GM11168 (cell line): ENCODE measurements at regions not wholly inside any gene's neighbourhood (a gene's known extent, or its start where the extent isn't known, plus 50 kb on each side); places are given as distances from the start of the nearest gene placed in this dataset.

Experiments
- in situ Hi-C: fragments of 300-500 bp; cut with MboI; formaldehyde crosslinking; loops from one replicate; pipeline ENCODE4 v1.12.0; 2022; ENCODE audit warnings: low sequenced_read_pairs; ENCODE audit not compliant: unreplicated experiment

DNA sequence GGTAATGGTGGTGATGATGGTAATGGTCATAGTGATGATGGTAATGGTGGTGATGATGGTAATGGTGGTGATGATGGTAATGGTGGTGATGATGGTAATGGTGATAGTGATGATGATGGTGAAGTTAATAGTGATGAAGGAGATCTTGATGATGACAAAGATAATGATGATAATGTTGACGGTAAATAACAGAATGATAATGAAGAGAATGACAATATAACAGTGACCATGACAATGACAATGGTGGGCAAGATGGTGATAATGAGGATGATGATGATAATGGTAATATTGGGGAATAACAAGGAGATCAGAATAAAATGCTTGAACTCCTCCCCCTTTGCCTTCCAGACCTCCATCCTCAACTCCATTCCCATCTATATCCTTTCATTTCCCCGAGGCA, 233.3 kb upstream of the SFSWAP start:
- in situ Hi-C loops = no loop called here

- in situ Hi-C loops = no loop called here
Measured at GRCh38 chr12:131478468-131478867, 232.4 kb upstream of the SFSWAP start.

DNA sequence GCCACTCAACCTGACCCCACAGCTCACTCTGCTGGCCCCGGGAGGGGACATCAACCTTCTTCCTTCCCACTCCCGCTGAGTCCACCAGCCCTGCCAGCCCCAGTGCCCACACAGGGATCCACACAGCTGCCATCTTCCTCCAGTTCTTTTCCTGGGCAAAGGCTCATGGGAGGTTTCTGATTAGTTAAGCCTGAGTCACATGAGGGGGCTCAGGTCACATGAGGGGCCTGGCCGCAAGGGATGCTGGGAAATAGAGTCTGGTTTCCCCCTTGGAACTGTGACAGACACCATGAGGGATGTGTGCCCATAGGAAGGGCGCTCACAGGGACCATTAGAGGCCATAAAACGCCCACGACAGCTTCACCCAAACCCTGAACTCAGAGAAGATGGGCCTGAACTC, 228.7 kb upstream of the SFSWAP start:
- in situ Hi-C loops = loop anchor here (5.0 kb wide), 1 partner anchor 285 kb away; no protein-coding TSS in a partner anchor

GRCh38 chr12:131482686-131483085, 228.2 kb upstream of the SFSWAP start:
- in situ Hi-C loops = loop anchor here (5.0 kb wide), 1 partner anchor 285 kb away; no protein-coding TSS in a partner anchor

GRCh38 chr12:131486451-131487230, 224.2 kb upstream of the SFSWAP start:
- in situ Hi-C loops = no loop called here

- in situ Hi-C loops = no loop called here
Measured at GRCh38 chr12:131487388-131488124, 223.3 kb upstream of the SFSWAP start.

DNA sequence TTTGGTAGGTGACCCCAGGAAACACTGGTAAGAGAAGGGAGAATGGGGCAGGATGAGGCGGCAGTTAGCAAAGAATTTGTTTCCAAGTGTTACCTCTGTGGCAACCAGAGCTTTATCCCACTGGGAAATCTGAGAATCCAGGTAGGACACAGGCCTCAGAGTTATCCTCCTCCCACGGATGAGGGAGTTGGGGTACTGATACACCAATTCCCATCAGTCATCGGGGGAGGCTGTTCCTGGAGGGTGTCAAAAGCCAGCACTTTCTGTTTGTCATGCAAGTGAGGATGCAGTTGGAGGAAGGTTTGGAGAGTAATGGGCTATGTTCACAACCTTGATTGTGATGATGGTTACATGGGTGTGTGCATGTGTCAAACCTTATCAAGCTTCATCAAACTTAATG, 221.2 kb upstream of the SFSWAP start:
- in situ Hi-C loops = no loop called here

GRCh38 chr12:131491155-131491554, 219.7 kb upstream of the SFSWAP start:
- in situ Hi-C loops = no loop called here

DNA sequence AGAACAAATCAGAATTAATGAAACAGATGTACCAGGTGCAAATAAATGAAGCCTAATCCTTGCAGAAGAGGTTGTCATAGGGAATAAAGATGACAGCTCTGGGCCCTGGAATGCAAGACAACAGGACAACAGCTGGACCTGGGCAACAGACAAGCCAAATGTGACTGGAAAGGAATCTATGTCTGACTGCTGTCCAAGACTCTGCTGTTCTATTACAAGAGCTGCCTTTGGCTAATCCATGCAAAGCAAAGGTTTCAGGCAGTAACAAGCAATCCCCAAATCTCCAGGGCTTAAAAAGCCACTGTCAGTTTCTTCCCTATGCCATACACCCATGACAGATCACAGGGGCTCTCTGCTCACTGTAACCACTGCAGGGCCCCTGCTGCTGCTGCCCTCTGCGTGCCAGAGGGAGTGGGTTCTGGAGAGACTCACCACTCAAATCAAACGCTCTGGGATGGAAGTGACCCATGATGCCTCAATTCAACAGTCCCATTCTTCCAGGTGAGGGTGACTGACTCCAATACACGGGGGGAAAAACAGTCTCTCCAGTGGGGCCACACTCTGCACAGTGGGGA, 218.9 kb upstream of the SFSWAP start:
- in situ Hi-C loops = no loop called here

DNA sequence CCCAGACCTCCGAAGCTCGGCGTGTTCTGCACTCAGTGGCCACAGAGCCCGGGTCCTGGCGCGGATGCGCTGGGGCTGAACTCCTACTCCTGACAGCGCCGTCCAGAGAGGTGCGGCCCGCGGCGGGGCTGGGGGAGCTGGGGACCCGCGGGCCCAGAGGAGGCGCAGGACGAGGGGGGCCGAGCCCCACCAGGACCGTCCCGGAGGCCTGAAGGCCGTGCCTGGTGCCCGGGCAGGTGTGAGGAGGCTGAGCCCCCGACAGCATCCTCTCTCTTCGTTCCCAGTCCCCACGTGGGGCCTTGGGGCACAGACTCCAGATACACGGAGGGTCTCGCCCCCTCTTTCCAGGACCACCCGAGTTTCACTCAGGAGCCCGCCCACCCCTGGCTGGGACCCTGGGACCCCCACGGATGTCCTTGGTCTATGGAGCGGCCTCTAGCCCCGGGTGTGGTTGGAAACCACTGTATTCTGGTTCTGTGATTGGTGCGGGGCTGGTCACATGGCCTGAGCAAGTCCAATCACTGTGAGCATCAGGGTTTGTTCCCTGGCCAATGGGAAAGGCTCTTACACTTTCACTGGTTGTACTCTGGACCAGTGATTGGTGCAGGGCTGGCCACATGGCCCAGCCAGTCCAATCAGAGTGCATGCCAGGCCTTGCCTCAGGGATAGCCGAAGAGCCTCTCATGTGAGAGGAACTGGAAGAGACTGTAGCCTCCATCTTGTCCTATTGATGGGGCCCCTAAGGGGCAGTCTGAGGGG, 217.6 kb upstream of the SFSWAP start:
- in situ Hi-C loops = no loop called here

DNA sequence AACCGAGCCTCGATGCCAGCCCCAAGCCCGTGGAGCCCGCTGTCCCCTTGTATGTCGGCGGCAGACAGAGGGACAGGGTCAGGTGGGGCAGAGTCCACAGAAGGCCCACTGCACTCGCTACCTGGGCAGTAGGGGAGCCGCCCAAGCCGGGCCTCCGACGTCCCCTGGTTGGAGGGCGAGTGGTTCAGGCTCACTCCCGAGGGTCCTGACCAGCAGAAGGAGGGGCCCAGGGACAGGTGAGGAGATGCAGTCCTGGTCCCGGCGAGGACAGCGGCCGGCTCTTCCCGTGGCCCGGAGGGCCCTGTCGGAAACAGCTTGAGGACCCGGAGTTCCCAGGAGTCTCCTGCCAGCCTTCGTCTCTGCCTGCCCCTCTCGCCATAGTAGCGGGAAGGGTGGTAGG, 216.7 kb upstream of the SFSWAP start:
- in situ Hi-C loops = no loop called here

- in situ Hi-C loops = no loop called here
Measured at GRCh38 chr12:131494741-131495524, 216.0 kb upstream of the SFSWAP start.

- in situ Hi-C loops = no loop called here
Measured at GRCh38 chr12:131497966-131498365, 212.9 kb upstream of the SFSWAP start.

- in situ Hi-C loops = no loop called here
Measured at GRCh38 chr12:131499160-131499863, 211.6 kb upstream of the SFSWAP start.

GRCh38 chr12:131499864-131500190, 211.1 kb upstream of the SFSWAP start:
- in situ Hi-C loops = no loop called here

GRCh38 chr12:131500564-131500963, 210.3 kb upstream of the SFSWAP start:
- in situ Hi-C loops = no loop called here

GRCh38 chr12:131505561-131505960, 205.3 kb upstream of the SFSWAP start:
- in situ Hi-C loops = no loop called here

GRCh38 chr12:131506426-131506825, 204.5 kb upstream of the SFSWAP start:
- in situ Hi-C loops = no loop called here

- in situ Hi-C loops = no loop called here
Measured at GRCh38 chr12:131507094-131507493, 203.8 kb upstream of the SFSWAP start.
